ENCODE measurements at regions not wholly inside any gene's neighbourhood (a gene's known extent, or its start where the extent isn't known, plus 50 kb on each side); places are given as distances from the start of the nearest gene placed in this dataset.

- DNase-seq: no peak
- H3K36me3 ChIP-seq (replicated peaks): no peaks in the 10 kb centered on the region
- no peaks in the 10 kb centered on the region for H3K27me3 ChIP-seq (replicated peaks)
- no peak overlapping the region for H3K27ac ChIP-seq
- TF ChIP-seq CTCF (IDR thresholded peaks at IDR 0.05; ENCODE audit: low read depth, low read length, missing control alignments): peak; percentile 17
- in situ Hi-C loops (cut with HindIII; ENCODE audit: low pct_ligation_motif_present, low sequenced_read_pairs): no loop called here
- no peak overlapping the region for H3K4me3 ChIP-seq (ENCODE audit: low read depth, low read length)
Measured at GRCh38 chr4:13108096-13108495, 376.0 kb downstream of the RAB28 start.

DNA sequence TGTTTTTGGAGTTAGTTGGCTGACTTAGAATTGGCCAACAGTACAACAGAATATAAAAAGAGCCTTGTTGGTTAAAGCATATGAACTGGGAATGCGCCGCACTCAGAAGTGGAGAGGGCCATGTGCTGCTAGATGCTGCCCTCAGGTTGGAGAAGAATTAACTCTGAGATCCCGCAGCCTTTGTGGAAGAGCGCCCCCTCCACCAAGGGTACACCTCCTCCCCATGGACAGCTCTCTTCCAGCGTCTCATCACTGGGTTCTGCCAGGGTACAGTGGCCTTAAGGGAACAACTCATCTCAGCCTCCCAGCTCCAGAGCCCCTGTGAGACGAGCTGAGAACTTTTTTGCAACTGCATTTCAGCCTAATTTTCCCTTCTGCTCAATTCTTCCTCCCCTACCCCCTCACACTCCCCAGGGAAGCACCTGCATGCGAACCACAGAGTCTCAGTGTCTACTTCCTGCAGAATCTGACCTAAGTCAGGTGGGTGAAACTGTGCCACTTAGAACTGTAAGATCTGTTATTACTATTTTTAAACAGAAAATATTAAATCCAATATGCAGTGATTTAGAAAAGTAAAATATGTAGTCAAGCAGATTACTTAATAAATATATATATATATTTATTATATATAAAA, 380.6 kb downstream of the RAB28 start:
- no peak for DNase-seq
- H3K27me3 ChIP-seq (replicated peaks): no peaks in the 10 kb centered on the region
- TF ChIP-seq CTCF (IDR thresholded peaks at IDR 0.05; ENCODE audit: low read depth, low read length, missing control alignments): no peak
- no peak overlapping the region for H3K4me3 ChIP-seq (ENCODE audit: low read depth, low read length)
- in situ Hi-C loops (cut with HindIII; ENCODE audit: low pct_ligation_motif_present, low sequenced_read_pairs): no loop called here
- no peaks in the 10 kb centered on the region for H3K36me3 ChIP-seq (replicated peaks)
- H3K27ac ChIP-seq: no peak overlapping the region

- no peak for TF ChIP-seq CTCF (IDR thresholded peaks at IDR 0.05; ENCODE audit: low read depth, low read length, missing control alignments)
- Histone ChIP-seq H3K36me3 (replicated peaks) (no peaks in the 10 kb centered on the region), H3K27ac (no peak overlapping the region), H3K27me3 (replicated peaks) (no peaks in the 10 kb centered on the region), H3K4me3 (ENCODE audit: low read depth, low read length) (no peak overlapping the region)
- no peak for DNase-seq
- in situ Hi-C loops (cut with HindIII; ENCODE audit: low pct_ligation_motif_present, low sequenced_read_pairs): no loop called here
Measured at GRCh38 chr4:13102092-13102742, 381.9 kb downstream of the RAB28 start.

DNA sequence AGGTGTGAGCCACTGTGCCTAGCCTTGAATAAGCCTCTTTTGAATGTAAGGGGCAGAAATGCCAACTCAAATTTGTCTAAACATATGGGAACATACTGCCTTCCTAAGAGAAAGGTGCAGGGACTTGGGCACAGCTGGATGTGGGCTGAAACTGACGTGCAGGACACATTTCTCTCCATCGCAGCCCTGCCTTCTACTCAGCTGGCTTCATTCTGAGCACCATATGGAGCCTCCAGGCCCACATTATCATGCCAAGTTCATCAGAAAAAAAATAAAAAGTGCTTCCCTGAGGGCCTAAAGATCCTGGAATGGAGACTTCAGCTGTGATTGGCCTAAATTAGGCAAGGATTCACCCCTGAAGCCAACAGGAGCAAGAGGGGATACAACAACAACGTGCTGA, 386.2 kb downstream of the RAB28 start:
- H3K27ac ChIP-seq: no peak overlapping the region
- no peaks in the 10 kb centered on the region for H3K27me3 ChIP-seq (replicated peaks)
- no peak for TF ChIP-seq CTCF (IDR thresholded peaks at IDR 0.05; ENCODE audit: low read depth, low read length, missing control alignments)
- H3K4me3 ChIP-seq (ENCODE audit: low read depth, low read length): no peak overlapping the region
- no peak for DNase-seq
- in situ Hi-C loops (cut with HindIII; ENCODE audit: low pct_ligation_motif_present, low sequenced_read_pairs): no loop called here
- H3K36me3 ChIP-seq (replicated peaks): no peaks in the 10 kb centered on the region

DNA sequence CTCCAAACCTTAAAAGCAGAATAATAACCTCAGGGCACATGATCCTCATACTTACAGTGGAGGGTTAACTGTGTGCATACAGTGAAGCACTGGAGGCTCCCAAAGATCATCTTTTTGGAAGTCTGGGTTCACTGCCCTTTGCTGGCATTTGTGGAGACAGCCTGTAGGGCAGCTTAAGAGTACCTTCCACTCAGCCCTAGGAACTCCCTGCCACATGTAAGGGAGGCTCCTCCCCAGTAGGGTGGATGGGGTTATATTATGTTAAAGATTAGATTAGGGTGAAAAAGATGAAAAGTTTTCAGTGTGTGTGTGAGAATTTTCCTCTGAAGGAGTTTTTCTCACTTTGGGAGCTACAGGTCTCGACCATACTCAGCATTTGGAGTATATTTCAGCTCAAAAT, 388.4 kb downstream of the RAB28 start:
- Histone ChIP-seq H3K36me3 (replicated peaks) (no peaks in the 10 kb centered on the region), H3K4me3 (ENCODE audit: low read depth, low read length) (no peak overlapping the region), H3K27me3 (replicated peaks) (no peaks in the 10 kb centered on the region), H3K27ac (no peak overlapping the region)
- in situ Hi-C loops (cut with HindIII; ENCODE audit: low pct_ligation_motif_present, low sequenced_read_pairs): no loop called here
- DNase-seq: no peak
- TF ChIP-seq CTCF (IDR thresholded peaks at IDR 0.05; ENCODE audit: low read depth, low read length, missing control alignments): no peak

DNA sequence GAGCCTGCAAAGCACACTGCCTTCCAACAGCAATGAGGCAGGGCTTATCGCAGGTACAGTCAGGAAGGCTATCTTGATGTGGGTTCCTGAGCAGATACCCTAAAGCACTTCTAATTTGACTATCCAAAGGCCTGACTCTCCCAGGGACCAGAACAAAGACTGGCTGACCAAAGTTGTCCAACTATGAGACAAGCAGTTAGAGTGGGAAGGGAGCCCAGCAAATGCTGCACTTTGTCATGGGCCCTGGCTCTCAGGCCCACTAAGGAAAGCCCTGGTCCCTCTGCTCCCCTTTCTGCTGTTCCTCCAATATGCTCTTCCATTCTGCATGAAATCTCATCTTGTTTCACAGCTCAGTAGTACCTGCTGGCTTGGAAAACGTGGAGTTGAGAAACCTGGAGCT, 391.0 kb downstream of the RAB28 start:
- no peak overlapping the region for H3K4me3 ChIP-seq (ENCODE audit: low read depth, low read length)
- no peaks in the 10 kb centered on the region for H3K27me3 ChIP-seq (replicated peaks)
- no peaks in the 10 kb centered on the region for H3K36me3 ChIP-seq (replicated peaks)
- no peak for DNase-seq
- no peak overlapping the region for H3K27ac ChIP-seq
- no peak for TF ChIP-seq CTCF (IDR thresholded peaks at IDR 0.05; ENCODE audit: low read depth, low read length, missing control alignments)
- in situ Hi-C loops (cut with HindIII; ENCODE audit: low pct_ligation_motif_present, low sequenced_read_pairs): no loop called here
